Astrocyte (in vitro differentiated cells and primary cell): ENCODE measurements at regions not wholly inside any gene's neighbourhood (a gene's known extent, or its start where the extent isn't known, plus 50 kb on each side); places are given as distances from the start of the nearest gene placed in this dataset.
A peak's percentile ranks its signal among the peaks of the same experiment; 100 is the strongest.

Source experiments
- DNase-seq: peaks from one replicate; pipeline ENCODE4 v3.0.0-alpha.2; 2010; ENCODE audit warnings: low read depth
- FAIRE-seq: peaks from 2 replicates; lab custom pipeline; 2011; peaks lifted over from hg19 to GRCh38; lab: Jason Lieb, UNC
- H2AFZ ChIP-seq: 2 replicates; pipeline ENCODE4 v1.6.0; 2012; ENCODE audit warnings: low read depth, low read length, inconsistent platforms
- H3K27ac ChIP-seq: 2 replicates; pipeline ENCODE4 v1.5.1; 2011; ENCODE audit warnings: low read depth, low read length, inconsistent platforms
- H3K27me3 ChIP-seq: 2 replicates; pipeline ENCODE4 v1.6.0; 2011; ENCODE audit warnings: low read length, inconsistent platforms; ENCODE audit not compliant: insufficient read depth
- H3K36me3 ChIP-seq: 2 replicates; pipeline ENCODE4 v1.5.1; 2011; ENCODE audit warnings: low read length, inconsistent platforms; ENCODE audit not compliant: insufficient read depth
- H3K4me1 ChIP-seq: 2 replicates; pipeline ENCODE4 v1.5.1; 2011; ENCODE audit warnings: low read length, inconsistent platforms; ENCODE audit not compliant: insufficient read depth
- H3K4me2 ChIP-seq: 2 replicates; pipeline ENCODE4 v1.6.0; 2012; ENCODE audit warnings: low read length, inconsistent platforms
- H3K4me3 ChIP-seq: 2 replicates; pipeline ENCODE4 v1.5.1; 2011; ENCODE audit warnings: low read depth, mild to moderate bottlenecking, low read length, inconsistent platforms; ENCODE audit not compliant: insufficient read depth
- H3K79me2 ChIP-seq: 2 replicates; pipeline ENCODE4 v1.6.0; 2012; ENCODE audit warnings: mild to moderate bottlenecking, low read length, inconsistent platforms; ENCODE audit not compliant: insufficient read depth
- H3K9ac ChIP-seq: 2 replicates; pipeline ENCODE4 v1.6.0; 2012; ENCODE audit warnings: mild to moderate bottlenecking, low read length, inconsistent platforms
- H3K9me3 ChIP-seq: 2 replicates; pipeline ENCODE4 v1.5.1; 2012; ENCODE audit warnings: low read depth, mild to moderate bottlenecking, low read length, inconsistent platforms; ENCODE audit not compliant: insufficient read depth
- H4K20me1 ChIP-seq: 2 replicates; pipeline ENCODE4 v1.6.0; 2012; ENCODE audit warnings: low read length, inconsistent platforms; ENCODE audit not compliant: insufficient read depth
- H3K27ac Mint-ChIP-seq: one replicate; pipeline ENCODE4 v1.8.0; 2021; ENCODE audit warnings: mild to moderate bottlenecking, mixed read lengths; ENCODE audit not compliant: unreplicated experiment
- H3K27me3 Mint-ChIP-seq: one replicate; pipeline ENCODE4 v1.8.0; 2021; ENCODE audit warnings: low read depth, mixed read lengths; ENCODE audit not compliant: unreplicated experiment
- H3K36me3 Mint-ChIP-seq: one replicate; pipeline ENCODE4 v1.8.0; 2021; ENCODE audit warnings: low read depth, mixed read lengths; ENCODE audit not compliant: unreplicated experiment
- H3K4me1 Mint-ChIP-seq: one replicate; pipeline ENCODE4 v1.8.0; 2021; ENCODE audit warnings: low read depth, mixed read lengths; ENCODE audit not compliant: unreplicated experiment
- H3K4me3 Mint-ChIP-seq: one replicate; pipeline ENCODE4 v1.8.0; 2021; ENCODE audit warnings: mild to moderate bottlenecking, moderate library complexity, mixed read lengths; ENCODE audit not compliant: unreplicated experiment
- H3K9me3 Mint-ChIP-seq: one replicate; pipeline ENCODE4 v1.8.0; 2021; ENCODE audit warnings: mild to moderate bottlenecking, mixed read lengths; ENCODE audit not compliant: unreplicated experiment
- EZH2 ChIP-seq: IDR thresholded peaks from 2 replicates; pipeline ENCODE4 v1.6.1; 2012; ENCODE audit warnings: mild to moderate bottlenecking, low read length, inconsistent platforms; ENCODE audit not compliant: insufficient read depth
- TF ChIP-seq, protein P1 (sequence below): IDR thresholded peaks from 2 replicates; pipeline ENCODE4 v1.5.1; 2011; ENCODE audit warnings: low read depth, mild to moderate bottlenecking, inconsistent platforms, low read length, moderate library complexity; ENCODE audit not compliant: insufficient read depth

DNA sequence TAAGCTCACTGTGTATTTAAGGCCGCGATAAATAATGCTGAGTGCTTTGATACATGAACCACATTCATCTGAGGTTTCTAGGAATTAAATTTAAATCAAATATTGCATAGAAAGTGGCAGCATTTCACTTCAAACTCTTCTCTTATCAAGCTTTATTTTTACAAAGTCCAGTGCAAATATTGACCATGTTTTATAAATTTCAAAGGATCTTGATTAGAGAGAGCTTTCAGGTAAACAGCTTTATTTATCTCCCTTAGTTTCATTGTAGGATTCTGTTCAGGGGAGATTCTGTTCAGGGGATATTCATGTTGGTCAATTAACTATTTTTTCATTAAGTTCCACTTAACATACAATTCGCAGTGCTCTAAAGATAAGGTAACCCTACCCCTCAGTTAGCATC lies 249.7 kb upstream of the IRS2 start:
- Histone ChIP-seq H3K9ac (no peak overlapping the region), H3K27me3 (no peaks in the 10 kb centered on the region), H3K36me3 (no peaks in the 10 kb centered on the region), H3K4me2 (no peak overlapping the region), H3K4me1 (no peaks in the 10 kb centered on the region), H3K9me3 (no peaks in the 10 kb centered on the region), H3K4me3 (no peak overlapping the region), H3K27ac (no peak overlapping the region), H2AFZ (peak overlapping the region; percentile 6), H4K20me1 (no peaks in the 10 kb centered on the region), H3K79me2 (no peaks in the 10 kb centered on the region)
- Mint-ChIP-seq H3K36me3 (no peaks in the 10 kb centered on the region), H3K27ac (no peak overlapping the region), H3K27me3 (no peaks in the 10 kb centered on the region), H3K4me3 (no peak overlapping the region), H3K4me1 (no peaks in the 10 kb centered on the region), H3K9me3 (no peaks in the 10 kb centered on the region)
- DNase-seq (no peak), FAIRE-seq (no peak)
- no peak for TF ChIP-seq EZH2
- TF ChIP-seq, protein P1, sequence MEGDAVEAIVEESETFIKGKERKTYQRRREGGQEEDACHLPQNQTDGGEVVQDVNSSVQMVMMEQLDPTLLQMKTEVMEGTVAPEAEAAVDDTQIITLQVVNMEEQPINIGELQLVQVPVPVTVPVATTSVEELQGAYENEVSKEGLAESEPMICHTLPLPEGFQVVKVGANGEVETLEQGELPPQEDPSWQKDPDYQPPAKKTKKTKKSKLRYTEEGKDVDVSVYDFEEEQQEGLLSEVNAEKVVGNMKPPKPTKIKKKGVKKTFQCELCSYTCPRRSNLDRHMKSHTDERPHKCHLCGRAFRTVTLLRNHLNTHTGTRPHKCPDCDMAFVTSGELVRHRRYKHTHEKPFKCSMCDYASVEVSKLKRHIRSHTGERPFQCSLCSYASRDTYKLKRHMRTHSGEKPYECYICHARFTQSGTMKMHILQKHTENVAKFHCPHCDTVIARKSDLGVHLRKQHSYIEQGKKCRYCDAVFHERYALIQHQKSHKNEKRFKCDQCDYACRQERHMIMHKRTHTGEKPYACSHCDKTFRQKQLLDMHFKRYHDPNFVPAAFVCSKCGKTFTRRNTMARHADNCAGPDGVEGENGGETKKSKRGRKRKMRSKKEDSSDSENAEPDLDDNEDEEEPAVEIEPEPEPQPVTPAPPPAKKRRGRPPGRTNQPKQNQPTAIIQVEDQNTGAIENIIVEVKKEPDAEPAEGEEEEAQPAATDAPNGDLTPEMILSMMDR, result no peak

DNA sequence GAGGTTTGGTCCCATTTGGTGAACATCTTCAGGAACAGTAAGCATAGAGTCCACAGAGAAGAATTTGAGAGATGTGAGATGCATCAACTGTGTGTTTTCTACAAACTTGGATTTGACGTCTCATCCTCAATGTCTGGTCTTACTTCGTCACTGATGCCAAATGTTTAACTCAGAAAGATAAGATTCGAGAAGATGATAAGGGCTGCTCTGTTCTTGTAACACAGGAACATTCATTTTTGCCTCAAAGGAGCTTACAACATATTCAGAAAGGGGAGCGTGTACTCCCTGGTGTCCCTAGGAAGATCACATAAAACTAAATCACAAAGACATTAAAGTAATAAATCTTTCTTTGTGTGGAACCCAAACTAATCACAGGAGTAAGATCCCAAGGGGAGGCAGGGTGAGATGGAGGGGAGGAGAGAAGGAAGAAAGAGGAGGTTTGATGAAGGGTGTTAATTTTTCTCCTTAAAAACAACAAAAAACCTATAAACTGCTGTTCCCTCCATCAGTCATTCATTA lies 247.7 kb upstream of the IRS2 start:
- Histone ChIP-seq H3K9me3 (no peaks in the 10 kb centered on the region), H2AFZ (no peak overlapping the region), H3K27me3 (no peaks in the 10 kb centered on the region), H4K20me1 (no peaks in the 10 kb centered on the region), H3K4me2 (no peak overlapping the region), H3K79me2 (no peaks in the 10 kb centered on the region), H3K4me3 (no peak overlapping the region), H3K9ac (no peak overlapping the region), H3K27ac (no peak overlapping the region), H3K4me1 (no peaks in the 10 kb centered on the region), H3K36me3 (no peaks in the 10 kb centered on the region)
- H3K9me3 Mint-ChIP-seq, result no peaks in the 10 kb centered on the region
- DNase-seq (no peak), FAIRE-seq (no peak)
- no peaks in the 10 kb centered on the region for H3K36me3 Mint-ChIP-seq
- no peak overlapping the region for H3K27ac Mint-ChIP-seq
- no peaks in the 10 kb centered on the region for H3K4me1 Mint-ChIP-seq
- TF ChIP-seq EZH2, result no peak
- TF ChIP-seq, protein P1, result no peak
- peaks cover 2% of the 10 kb centered on the region for H3K27me3 Mint-ChIP-seq
- H3K4me3 Mint-ChIP-seq, result no peak overlapping the region

DNA sequence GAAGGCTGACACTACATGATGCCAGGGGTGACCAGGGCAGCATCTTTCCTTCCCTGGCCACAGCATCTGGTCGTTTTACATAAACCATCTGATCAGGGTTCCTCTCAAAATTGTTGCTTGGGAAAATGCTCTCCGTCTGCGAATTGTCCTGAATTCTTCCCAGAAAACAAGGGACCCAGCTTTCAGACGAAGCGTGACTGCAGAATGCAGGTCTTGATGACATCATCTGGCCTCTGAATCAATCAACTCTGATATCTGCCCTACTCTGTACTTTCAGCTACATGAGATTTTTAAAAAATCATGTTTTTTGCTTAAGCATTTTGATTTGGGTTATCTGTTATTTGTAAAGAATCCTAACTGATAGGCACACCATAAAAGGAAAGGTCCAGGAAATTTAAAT lies 246.6 kb upstream of the IRS2 start:
- H3K4me2 ChIP-seq, result no peak overlapping the region
- Mint-ChIP-seq H3K36me3 (no peaks in the 10 kb centered on the region), H3K4me1 (no peaks in the 10 kb centered on the region), H3K27me3 (peaks cover 2% of the 10 kb centered on the region), H3K4me3 (no peak overlapping the region), H3K27ac (no peak overlapping the region), H3K9me3 (no peaks in the 10 kb centered on the region)
- H3K4me1 ChIP-seq, result no peaks in the 10 kb centered on the region
- no peaks in the 10 kb centered on the region for H3K36me3 ChIP-seq
- DNase-seq (no peak), FAIRE-seq (no peak)
- no peak overlapping the region for H3K27ac ChIP-seq
- H3K79me2 ChIP-seq, result no peaks in the 10 kb centered on the region
- no peaks in the 10 kb centered on the region for H3K9me3 ChIP-seq
- H4K20me1 ChIP-seq, result no peaks in the 10 kb centered on the region
- H3K9ac ChIP-seq, result no peak overlapping the region
- no peak overlapping the region for H2AFZ ChIP-seq
- H3K4me3 ChIP-seq, result no peak overlapping the region
- no peaks in the 10 kb centered on the region for H3K27me3 ChIP-seq
- TF ChIP-seq, protein P1, result no peak
- no peak for TF ChIP-seq EZH2
